A549 (cell line): ENCODE measurements at regions not wholly inside any gene's neighbourhood (a gene's known extent, or its start where the extent isn't known, plus 50 kb on each side); places are given as distances from the start of the nearest gene placed in this dataset.

ENCODE experiments used
- BCL3 ChIP-seq: fragments of >200 bp; sonication (Bioruptor Twin); formaldehyde crosslinking; IDR thresholded peaks from 3 replicates; pipeline ENCODE4 v1.6.1; 2016
- BHLHE40 ChIP-seq: IDR thresholded peaks from 2 replicates; pipeline ENCODE4 v1.6.1; 2012; ENCODE audit warnings: low read depth, low read length, inconsistent platforms
- CBX8 ChIP-seq: fragments of 200-600 bp; sonication (generic); IDR thresholded peaks from 2 replicates; pipeline ENCODE4 v1.6.1; 2016
- CTCF ChIP-seq: fragments of >200 bp; sonication (Bioruptor Twin); formaldehyde crosslinking; IDR thresholded peaks from 3 replicates; pipeline ENCODE4 v1.5.1; 2016
- MAX ChIP-seq: IDR thresholded peaks from 2 replicates; pipeline ENCODE4 v1.6.1; 2012
- NPAS2 ChIP-seq: fragments of 250-450 bp; sonication (Bioruptor Pico); IDR thresholded peaks from 2 replicates; pipeline ENCODE4 v1.8.0; 2022; ENCODE audit warnings: mild to moderate bottlenecking, moderate library complexity, borderline replicate concordance
- NR3C1 ChIP-seq: fragments of >200 bp; sonication (Bioruptor Twin); formaldehyde crosslinking; IDR thresholded peaks from 3 replicates; pipeline ENCODE4 v1.6.1; 2017
- PHF8 ChIP-seq: fragments of 200-600 bp; sonication (generic); IDR thresholded peaks from 2 replicates; pipeline ENCODE4 v1.6.1; 2016; ENCODE audit warnings: low read depth, mild to moderate bottlenecking, antibody characterized with exemption, moderate library complexity, borderline replicate concordance
- POLR2A ChIP-seq: IDR thresholded peaks from 2 replicates; pipeline ENCODE4 v1.6.1; 2012; ENCODE audit warnings: mild to moderate bottlenecking, low read length
- REST ChIP-seq: fragments of 200-600 bp; sonication (generic); IDR thresholded peaks from 2 replicates; pipeline ENCODE4 v1.6.1; 2016; ENCODE audit warnings: antibody characterized with exemption, mild to moderate bottlenecking, moderate library complexity
- RNF2 ChIP-seq: fragments of 200-600 bp; sonication (generic); IDR thresholded peaks from 2 replicates; pipeline ENCODE4 v1.6.1; 2016; ENCODE audit warnings: low read depth, mild to moderate bottlenecking, antibody characterized with exemption, moderate library complexity, borderline replicate concordance
- SMC3 ChIP-seq: fragments of >200 bp; sonication (Bioruptor Twin); formaldehyde crosslinking; IDR thresholded peaks from 3 replicates; pipeline ENCODE4 v1.6.1; 2018; ENCODE audit warnings: inconsistent platforms
- TP53 ChIP-seq: fragments of 250-450 bp; sonication (Bioruptor Pico); IDR thresholded peaks from 2 replicates; pipeline ENCODE4 v1.5.0; 2021; ENCODE audit warnings: mild to moderate bottlenecking, moderate library complexity

- no peak for TF ChIP-seq BCL3
- no peak for TF ChIP-seq POLR2A
- TF ChIP-seq NPAS2 (CRISPR knock-in tag) = no peak
- no peak for TF ChIP-seq MAX
- no peak for TF ChIP-seq CTCF
- TF ChIP-seq TP53 (CRISPR knock-in tag) = no peak
- TF ChIP-seq NR3C1 = no peak
- TF ChIP-seq REST = no peak
- TF ChIP-seq CBX8 = no peak
- no peak for TF ChIP-seq BHLHE40
- TF ChIP-seq SMC3 = no peak
- no peak for TF ChIP-seq RNF2
- TF ChIP-seq PHF8 = no peak
These were observed 405.5 kb upstream of the SULF2 start for GRCh38 chr20:48190757-48191156.
